ENCODE measurements at regions not wholly inside any gene's neighbourhood (a gene's known extent, or its start where the extent isn't known, plus 50 kb on each side); places are given as distances from the start of the nearest gene placed in this dataset.

- POLR2A ChIA-PET: no interaction called here
- TF ChIP-seq CTCF (IDR thresholded peaks at IDR 0.05; ENCODE audit: control extremely low read depth, extremely low read depth, low read depth, missing control alignments): no peak
- no peak for DNase-seq (ENCODE audit: extremely low spot score)
- CTCF ChIA-PET: interaction anchor here (2.0 kb wide), 1 partner anchor 8 kb away, joined by 7 read pairs; no protein-coding TSS in a partner anchor
Observed at GRCh38 chr1:21362096-21362495, 71.8 kb upstream of the ECE1 start.

DNA sequence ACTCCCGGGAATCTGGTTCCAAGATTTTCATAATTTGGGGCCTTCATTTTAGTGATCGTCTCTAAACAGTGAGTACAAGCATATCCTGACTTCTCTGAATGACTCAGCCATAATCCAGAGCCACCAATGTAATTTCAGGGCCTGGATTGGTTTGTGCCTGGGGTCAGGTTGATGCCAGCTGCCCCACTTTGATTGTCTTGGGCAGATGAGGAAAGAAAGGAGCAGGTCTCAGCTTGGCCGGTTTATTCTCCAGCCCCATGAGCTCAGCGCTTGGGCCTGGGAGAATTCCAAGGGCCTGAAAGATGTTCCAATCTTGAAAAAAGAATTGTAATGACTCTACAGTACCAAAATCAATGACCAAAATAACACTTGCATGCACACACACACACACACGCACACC, 71.2 kb upstream of the ECE1 start:
- DNase-seq (ENCODE audit: extremely low spot score): no peak
- ChIA-PET POLR2A (no interaction called here), CTCF (interaction anchor here (0.9 to 2.4 kb wide), 5 partner anchors 8 to 143 kb away, joined by 3 to 11 read pairs (median 3); no protein-coding TSS in a partner anchor)
- no peak for TF ChIP-seq CTCF (IDR thresholded peaks at IDR 0.05; ENCODE audit: control extremely low read depth, extremely low read depth, low read depth, missing control alignments)

- ChIA-PET CTCF (interaction anchor here (0.6 to 1.9 kb wide), 3 partner anchors 11 to 125 kb away, joined by 3 to 7 read pairs (median 3); no protein-coding TSS in a partner anchor), POLR2A (no interaction called here)
- no peak for DNase-seq (ENCODE audit: extremely low spot score)
- TF ChIP-seq CTCF (IDR thresholded peaks at IDR 0.05; ENCODE audit: control extremely low read depth, extremely low read depth, low read depth, missing control alignments): no peak
Observed at GRCh38 chr1:21357161-21357560, 66.9 kb upstream of the ECE1 start.

DNA sequence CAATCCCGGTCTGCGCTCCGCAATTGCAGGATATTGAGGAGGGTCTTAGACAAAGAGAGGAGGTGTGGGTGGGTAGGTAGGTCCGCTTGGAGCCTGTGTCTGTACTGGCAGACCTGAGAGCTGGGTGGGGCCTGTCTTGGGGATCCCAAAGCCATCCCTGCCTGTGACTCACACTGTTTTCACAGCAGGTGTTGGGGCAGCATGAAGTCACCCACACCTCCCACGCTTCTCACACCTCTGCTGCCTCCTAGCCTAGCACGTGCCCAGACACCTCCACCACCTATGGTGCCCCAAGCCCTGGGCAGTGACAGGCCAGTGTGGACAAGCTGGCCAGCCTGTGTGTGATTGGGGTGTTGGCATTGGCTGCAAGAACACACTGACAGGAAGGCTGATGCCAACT, 65.7 kb upstream of the ECE1 start:
- no peak for TF ChIP-seq CTCF (IDR thresholded peaks at IDR 0.05; ENCODE audit: control extremely low read depth, extremely low read depth, low read depth, missing control alignments)
- ChIA-PET CTCF (interaction anchor here (1.3 to 1.9 kb wide), 4 partner anchors 12 to 123 kb away, joined by 3 to 7 read pairs (median 4); no protein-coding TSS in a partner anchor), POLR2A (no interaction called here)
- DNase-seq (ENCODE audit: extremely low spot score): no peak

DNA sequence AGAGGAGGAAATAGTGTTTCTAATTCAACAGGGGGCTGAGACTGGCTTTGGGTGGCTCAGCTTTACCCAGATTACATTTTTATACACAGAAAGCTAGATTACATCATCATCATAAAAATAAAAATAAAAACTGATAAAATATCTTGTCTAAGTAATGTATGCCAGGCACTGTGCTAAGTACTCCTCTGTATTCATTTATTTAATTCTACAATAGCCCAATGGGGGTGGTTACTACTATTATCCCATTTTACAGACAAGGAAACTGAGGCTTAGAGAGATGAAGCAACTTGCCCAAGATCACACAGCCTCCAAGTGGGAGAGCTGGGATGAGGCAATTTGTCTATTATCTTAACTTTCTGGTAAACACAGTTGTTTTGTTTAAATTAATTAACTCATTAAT, 62.3 kb upstream of the ECE1 start:
- TF ChIP-seq CTCF (IDR thresholded peaks at IDR 0.05; ENCODE audit: control extremely low read depth, extremely low read depth, low read depth, missing control alignments): no peak
- ChIA-PET CTCF (interaction anchor here (1.1 to 2.7 kb wide), 8 partner anchors 15 to 656 kb away, joined by 3 to 13 read pairs (median 4); no protein-coding TSS in a partner anchor), POLR2A (no interaction called here)
- DNase-seq (ENCODE audit: extremely low spot score): no peak

DNA sequence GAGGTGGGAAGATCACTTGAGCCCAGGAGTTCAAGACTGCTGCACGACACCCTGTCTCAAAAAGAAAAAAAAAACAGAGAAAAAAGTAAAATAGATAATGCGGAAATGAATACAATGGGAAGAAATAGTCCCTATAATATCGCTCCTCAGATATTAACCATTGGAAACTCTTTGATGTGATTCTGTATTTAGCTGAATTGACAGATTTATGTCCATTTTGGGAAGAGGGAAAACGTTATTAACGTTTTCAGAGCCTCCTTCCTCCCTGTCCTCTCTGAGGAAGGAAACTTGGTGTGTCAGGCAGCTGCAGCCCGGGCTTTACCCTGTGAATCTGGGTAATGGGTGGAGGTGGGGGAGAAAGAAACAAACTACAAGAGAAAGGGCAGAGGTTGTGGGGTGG, 61.6 kb upstream of the ECE1 start:
- DNase-seq (ENCODE audit: extremely low spot score): no peak
- TF ChIP-seq CTCF (IDR thresholded peaks at IDR 0.05; ENCODE audit: control extremely low read depth, extremely low read depth, low read depth, missing control alignments): no peak
- CTCF ChIA-PET: interaction anchor here (1.1 to 2.7 kb wide), 5 partner anchors 17 to 120 kb away, joined by 3 to 13 read pairs (median 3); no protein-coding TSS in a partner anchor
- POLR2A ChIA-PET: no interaction called here
